ENCODE measurements at regions not wholly inside any gene's neighbourhood (a gene's known extent, or its start where the extent isn't known, plus 50 kb on each side); places are given as distances from the start of the nearest gene placed in this dataset.

GRCh38 chr12:98424726-98425401, 90.5 kb upstream of the TMPO start:
- H3K79me2 ChIP-seq (ENCODE audit: insufficient read depth, low read length) = no peaks in the 10 kb centered on the region
- H3K4me3 ChIP-seq (ENCODE audit: insufficient read depth, low read length, poor library complexity, severe bottlenecking) = no peak overlapping the region
- no peaks in the 10 kb centered on the region for H3K36me3 ChIP-seq (ENCODE audit: low read length)
- no peaks in the 10 kb centered on the region for H3K9me3 ChIP-seq (ENCODE audit: insufficient read depth, low read length)
- H3K27me3 ChIP-seq (ENCODE audit: low read length) = no peaks in the 10 kb centered on the region
- no peaks in the 10 kb centered on the region for H3K9me2 ChIP-seq (replicated peaks; ENCODE audit: insufficient read depth, low read length)
- H2AFZ ChIP-seq (ENCODE audit: low read depth, low read length, severe bottlenecking) = no peak overlapping the region
- no peak overlapping the region for H3K9ac ChIP-seq (ENCODE audit: low read length)
- no peaks in the 10 kb centered on the region for H3F3A ChIP-seq (ENCODE audit: insufficient read depth)
- no peak for TF ChIP-seq EZH2phosphoT487 (conservative IDR thresholded peaks at IDR 0.05; ENCODE audit: low read length)
- TF ChIP-seq CTCF (IDR thresholded peaks at IDR 0.05; ENCODE audit: insufficient read depth, low read length, poor library complexity, severe bottlenecking) = peak; percentile 63
- no peaks in the 10 kb centered on the region for H4K20me1 ChIP-seq (ENCODE audit: low read depth, low read length)
- H3K27ac ChIP-seq (ENCODE audit: low read depth, low read length) = no peak overlapping the region
- no peak overlapping the region for H3K4me2 ChIP-seq (ENCODE audit: low read depth, low read length, poor library complexity, severe bottlenecking)

- no peaks in the 10 kb centered on the region for H3K9me3 ChIP-seq (ENCODE audit: insufficient read depth, low read length)
- no peak overlapping the region for H3K27ac ChIP-seq (ENCODE audit: low read depth, low read length)
- H4K20me1 ChIP-seq (ENCODE audit: low read depth, low read length) = no peaks in the 10 kb centered on the region
- H3F3A ChIP-seq (ENCODE audit: insufficient read depth) = no peaks in the 10 kb centered on the region
- no peak overlapping the region for H3K4me3 ChIP-seq (ENCODE audit: insufficient read depth, low read length, poor library complexity, severe bottlenecking)
- no peak for TF ChIP-seq EZH2phosphoT487 (conservative IDR thresholded peaks at IDR 0.05; ENCODE audit: low read length)
- no peaks in the 10 kb centered on the region for H3K79me2 ChIP-seq (ENCODE audit: insufficient read depth, low read length)
- no peaks in the 10 kb centered on the region for H3K36me3 ChIP-seq (ENCODE audit: low read length)
- H2AFZ ChIP-seq (ENCODE audit: low read depth, low read length, severe bottlenecking) = no peak overlapping the region
- no peaks in the 10 kb centered on the region for H3K27me3 ChIP-seq (ENCODE audit: low read length)
- H3K4me2 ChIP-seq (ENCODE audit: low read depth, low read length, poor library complexity, severe bottlenecking) = no peak overlapping the region
- no peak overlapping the region for H3K9ac ChIP-seq (ENCODE audit: low read length)
- no peaks in the 10 kb centered on the region for H3K9me2 ChIP-seq (replicated peaks; ENCODE audit: insufficient read depth, low read length)
Observed at GRCh38 chr12:98425859-98426258, 89.5 kb upstream of the TMPO start.

GRCh38 chr12:98431089-98431488, 84.3 kb upstream of the TMPO start:
- Histone ChIP-seq H3K4me3 (ENCODE audit: insufficient read depth, low read length, poor library complexity, severe bottlenecking) (no peak overlapping the region), H4K20me1 (ENCODE audit: low read depth, low read length) (no peaks in the 10 kb centered on the region), H3K79me2 (ENCODE audit: insufficient read depth, low read length) (no peaks in the 10 kb centered on the region), H3K27me3 (ENCODE audit: low read length) (no peaks in the 10 kb centered on the region), H3K9me3 (ENCODE audit: insufficient read depth, low read length) (no peaks in the 10 kb centered on the region), H3K9ac (ENCODE audit: low read length) (no peak overlapping the region), H3K27ac (ENCODE audit: low read depth, low read length) (no peak overlapping the region), H3F3A (ENCODE audit: insufficient read depth) (no peaks in the 10 kb centered on the region), H3K4me2 (ENCODE audit: low read depth, low read length, poor library complexity, severe bottlenecking) (no peak overlapping the region), H3K9me2 (replicated peaks; ENCODE audit: insufficient read depth, low read length) (no peaks in the 10 kb centered on the region), H2AFZ (ENCODE audit: low read depth, low read length, severe bottlenecking) (no peak overlapping the region), H3K36me3 (ENCODE audit: low read length) (no peaks in the 10 kb centered on the region)
- no peak for TF ChIP-seq EZH2phosphoT487 (conservative IDR thresholded peaks at IDR 0.05; ENCODE audit: low read length)
- no peak for TF ChIP-seq CTCF (IDR thresholded peaks at IDR 0.05; ENCODE audit: insufficient read depth, low read length, poor library complexity, severe bottlenecking)

GRCh38 chr12:98437166-98437565, 78.2 kb upstream of the TMPO start:
- Histone ChIP-seq H3K36me3 (ENCODE audit: low read length) (no peaks in the 10 kb centered on the region), H3K9me3 (ENCODE audit: insufficient read depth, low read length) (no peaks in the 10 kb centered on the region), H3F3A (ENCODE audit: insufficient read depth) (no peaks in the 10 kb centered on the region), H3K4me3 (ENCODE audit: insufficient read depth, low read length, poor library complexity, severe bottlenecking) (no peak overlapping the region), H2AFZ (ENCODE audit: low read depth, low read length, severe bottlenecking) (no peak overlapping the region), H3K9ac (ENCODE audit: low read length) (no peak overlapping the region), H4K20me1 (ENCODE audit: low read depth, low read length) (no peaks in the 10 kb centered on the region), H3K27me3 (ENCODE audit: low read length) (no peaks in the 10 kb centered on the region), H3K27ac (ENCODE audit: low read depth, low read length) (no peak overlapping the region), H3K79me2 (ENCODE audit: insufficient read depth, low read length) (no peaks in the 10 kb centered on the region), H3K4me2 (ENCODE audit: low read depth, low read length, poor library complexity, severe bottlenecking) (no peak overlapping the region), H3K9me2 (replicated peaks; ENCODE audit: insufficient read depth, low read length) (no peaks in the 10 kb centered on the region)
- TF ChIP-seq CTCF (IDR thresholded peaks at IDR 0.05; ENCODE audit: insufficient read depth, low read length, poor library complexity, severe bottlenecking) = no peak
- TF ChIP-seq EZH2phosphoT487 (conservative IDR thresholded peaks at IDR 0.05; ENCODE audit: low read length) = no peak
